HCT116 (cell line): ENCODE measurements at regions not wholly inside any gene's neighbourhood (a gene's known extent, or its start where the extent isn't known, plus 50 kb on each side); places are given as distances from the start of the nearest gene placed in this dataset.

ENCODE experiments used
- POLR2A ChIP-seq: IDR thresholded peaks from 2 replicates; pipeline ENCODE4 v1.7.0; 2011; ENCODE audit warnings: borderline replicate concordance; ENCODE audit not compliant: insufficient read depth, insufficient read length; ENCODE audit errors: extremely low read depth
- TF ChIP-seq, protein P1 (sequence below): IDR thresholded peaks from 2 replicates; pipeline ENCODE4 v1.6.1; 2012

DNA sequence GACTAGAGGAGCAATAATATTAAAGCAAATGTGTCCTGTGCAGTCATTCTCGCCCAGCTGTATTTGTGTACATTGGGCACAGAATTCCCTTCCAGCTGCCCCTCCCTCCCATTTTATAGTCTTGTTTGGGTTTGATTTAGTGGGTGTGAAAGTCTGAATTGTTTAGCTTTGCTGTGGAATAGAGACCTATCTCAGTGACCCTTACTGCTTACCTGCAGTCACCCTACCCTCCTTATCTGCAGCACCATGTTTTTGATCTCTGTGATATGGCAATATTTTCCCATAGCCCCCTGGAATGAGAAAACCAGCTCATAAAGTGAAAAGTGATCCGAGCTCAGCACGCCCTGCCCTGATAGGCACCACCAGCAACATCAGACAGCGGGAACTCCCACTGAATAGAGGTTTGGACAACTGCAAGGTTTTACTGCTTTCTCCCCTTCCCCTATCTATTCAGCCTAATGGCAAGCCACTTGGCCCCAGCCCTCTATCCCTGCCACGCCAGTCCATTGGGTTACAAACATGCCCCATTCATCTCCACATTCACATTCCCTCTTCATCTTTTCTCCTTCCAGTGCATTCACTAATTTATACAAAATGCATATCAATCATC is 199.0 kb downstream of the ETS1 start:
- TF ChIP-seq, protein P1, sequence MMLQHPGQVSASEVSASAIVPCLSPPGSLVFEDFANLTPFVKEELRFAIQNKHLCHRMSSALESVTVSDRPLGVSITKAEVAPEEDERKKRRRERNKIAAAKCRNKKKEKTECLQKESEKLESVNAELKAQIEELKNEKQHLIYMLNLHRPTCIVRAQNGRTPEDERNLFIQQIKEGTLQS = no peak
- no peak for TF ChIP-seq POLR2A
